ENCODE measurements at regions not wholly inside any gene's neighbourhood (a gene's known extent, or its start where the extent isn't known, plus 50 kb on each side); places are given as distances from the start of the nearest gene placed in this dataset.

- TF ChIP-seq RARB (CRISPR knock-in tag; IDR thresholded peaks at IDR 0.05) (no peak), ZC3H10 (CRISPR knock-in tag; IDR thresholded peaks at IDR 0.05) (no peak), ZFP3 (CRISPR knock-in tag; IDR thresholded peaks at IDR 0.05) (no peak), PATZ1 (CRISPR knock-in tag; IDR thresholded peaks at IDR 0.05; ENCODE audit: borderline replicate concordance) (no peak), CREB5 (CRISPR knock-in tag; IDR thresholded peaks at IDR 0.05; ENCODE audit: low read depth) (no peak), TCF4 (CRISPR knock-in tag; IDR thresholded peaks at IDR 0.05; ENCODE audit: borderline replicate concordance) (no peak), GLIS3 (CRISPR knock-in tag; IDR thresholded peaks at IDR 0.05) (no peak), ISL1 (CRISPR knock-in tag; IDR thresholded peaks at IDR 0.05) (no peak)
- TF ChIP-seq, protein P1, sequence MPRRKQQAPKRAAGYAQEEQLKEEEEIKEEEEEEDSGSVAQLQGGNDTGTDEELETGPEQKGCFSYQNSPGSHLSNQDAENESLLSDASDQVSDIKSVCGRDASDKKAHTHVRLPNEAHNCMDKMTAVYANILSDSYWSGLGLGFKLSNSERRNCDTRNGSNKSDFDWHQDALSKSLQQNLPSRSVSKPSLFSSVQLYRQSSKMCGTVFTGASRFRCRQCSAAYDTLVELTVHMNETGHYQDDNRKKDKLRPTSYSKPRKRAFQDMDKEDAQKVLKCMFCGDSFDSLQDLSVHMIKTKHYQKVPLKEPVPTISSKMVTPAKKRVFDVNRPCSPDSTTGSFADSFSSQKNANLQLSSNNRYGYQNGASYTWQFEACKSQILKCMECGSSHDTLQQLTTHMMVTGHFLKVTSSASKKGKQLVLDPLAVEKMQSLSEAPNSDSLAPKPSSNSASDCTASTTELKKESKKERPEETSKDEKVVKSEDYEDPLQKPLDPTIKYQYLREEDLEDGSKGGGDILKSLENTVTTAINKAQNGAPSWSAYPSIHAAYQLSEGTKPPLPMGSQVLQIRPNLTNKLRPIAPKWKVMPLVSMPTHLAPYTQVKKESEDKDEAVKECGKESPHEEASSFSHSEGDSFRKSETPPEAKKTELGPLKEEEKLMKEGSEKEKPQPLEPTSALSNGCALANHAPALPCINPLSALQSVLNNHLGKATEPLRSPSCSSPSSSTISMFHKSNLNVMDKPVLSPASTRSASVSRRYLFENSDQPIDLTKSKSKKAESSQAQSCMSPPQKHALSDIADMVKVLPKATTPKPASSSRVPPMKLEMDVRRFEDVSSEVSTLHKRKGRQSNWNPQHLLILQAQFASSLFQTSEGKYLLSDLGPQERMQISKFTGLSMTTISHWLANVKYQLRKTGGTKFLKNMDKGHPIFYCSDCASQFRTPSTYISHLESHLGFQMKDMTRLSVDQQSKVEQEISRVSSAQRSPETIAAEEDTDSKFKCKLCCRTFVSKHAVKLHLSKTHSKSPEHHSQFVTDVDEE (CRISPR knock-in tag; IDR thresholded peaks at IDR 0.05): no peak
Measured at GRCh38 chr15:96029172-96029571, 301.3 kb upstream of the NR2F2 start.

Measured in SK-N-SH treated with all-trans-retinoic acid at 6 μM for 48 hours (cell line).